ENCODE measurements at regions not wholly inside any gene's neighbourhood (a gene's known extent, or its start where the extent isn't known, plus 50 kb on each side); places are given as distances from the start of the nearest gene placed in this dataset.

DNA sequence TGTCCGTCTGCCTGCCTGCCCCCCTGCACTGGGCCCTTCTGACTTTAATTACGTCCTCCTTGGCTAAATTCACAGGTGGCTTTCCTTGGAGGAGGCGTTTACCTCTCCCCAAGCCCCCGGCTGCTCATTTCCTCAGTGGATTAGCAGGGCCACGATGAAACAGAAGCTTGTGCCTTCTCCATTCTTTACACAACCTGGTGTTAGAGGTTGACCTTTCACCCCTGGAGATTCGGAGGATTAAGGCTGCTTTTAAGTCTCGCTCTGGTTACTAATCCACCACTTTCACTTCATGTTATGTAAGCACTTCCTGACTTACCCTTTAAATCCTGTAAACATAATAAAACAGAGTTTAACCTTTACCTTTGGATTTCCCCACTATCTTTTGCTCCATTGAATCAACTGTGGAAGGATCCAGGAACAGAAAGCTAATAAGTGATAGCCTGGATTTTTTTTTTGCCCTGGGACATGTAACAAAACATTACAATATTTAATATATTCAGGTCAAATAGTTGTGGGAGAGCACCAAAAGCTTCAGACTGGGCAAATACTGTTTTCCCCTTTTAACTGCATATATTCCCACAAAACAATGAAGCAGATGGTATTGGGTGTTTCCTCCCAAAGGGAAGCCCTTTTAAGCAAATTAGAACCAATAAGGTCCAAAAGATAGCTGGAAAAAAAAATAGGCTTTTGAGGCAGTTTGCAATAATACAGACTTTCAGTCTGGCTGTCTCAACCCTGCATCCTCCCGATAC is 370.2 kb downstream of the EN1 start:
- H3K4me1 ChIP-seq (ENCODE audit: insufficient read depth, low read length, severe bottlenecking), result no peaks in the 10 kb centered on the region

DNA sequence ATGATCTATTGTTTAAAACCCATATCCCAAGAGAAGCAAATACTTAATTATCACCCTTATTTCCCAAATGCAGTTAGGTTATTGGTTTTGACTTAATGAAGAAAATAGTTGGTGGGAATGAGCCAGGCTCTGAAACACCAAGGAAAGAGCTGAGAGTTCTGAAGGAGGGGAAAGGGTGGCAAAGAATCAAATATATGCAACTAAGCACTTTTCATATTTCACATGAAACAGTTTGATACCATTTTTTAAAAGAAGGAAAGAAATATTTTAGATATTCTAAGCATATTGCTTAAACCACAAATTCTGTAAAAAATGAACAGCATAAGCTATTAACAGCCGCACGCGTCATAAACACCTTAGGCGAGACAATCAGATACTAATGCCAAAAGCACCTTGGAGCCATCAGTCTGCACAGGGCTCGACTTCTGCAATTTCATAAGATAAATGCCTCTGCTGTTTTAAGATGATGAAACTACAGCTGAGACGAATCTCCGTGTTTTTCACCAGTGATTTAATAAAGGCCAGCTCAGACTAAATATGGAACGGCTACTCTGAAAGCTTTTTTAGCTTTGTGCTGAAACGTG is 371.7 kb downstream of the EN1 start:
- Histone ChIP-seq H3K27ac (ENCODE audit: low read depth, low read length, poor library complexity, severe bottlenecking) (no peak overlapping the region), H3K9me3 (ENCODE audit: low read length) (no peaks in the 10 kb centered on the region), H3K27me3 (ENCODE audit: insufficient read depth, low read length) (no peaks in the 10 kb centered on the region), H3K79me2 (ENCODE audit: insufficient read depth, low read length) (no peaks in the 10 kb centered on the region), H3K9me2 (ENCODE audit: low read depth, low read length) (no peaks in the 10 kb centered on the region), H3K4me2 (ENCODE audit: low read length) (no peak overlapping the region), H3F3A (ENCODE audit: insufficient read depth, low read length) (no peaks in the 10 kb centered on the region), H4K20me1 (ENCODE audit: insufficient read depth, low read length) (no peaks in the 10 kb centered on the region), H3K9ac (ENCODE audit: low read length) (no peak overlapping the region), H3K36me3 (ENCODE audit: insufficient read depth, low read length) (no peaks in the 10 kb centered on the region), H2AFZ (ENCODE audit: low read length) (no peak overlapping the region), H3K4me1 (ENCODE audit: insufficient read depth, low read length, severe bottlenecking) (no peaks in the 10 kb centered on the region), H3K4me3 (ENCODE audit: low read depth, low read length, poor library complexity, severe bottlenecking) (no peak overlapping the region)
- TF ChIP-seq CTCF (IDR thresholded peaks at IDR 0.05; ENCODE audit: low read length) (no peak), EZH2 (IDR thresholded peaks at IDR 0.05; ENCODE audit: borderline replicate concordance, low read length) (no peak)

More for the DNA sequence above, 370.2 kb downstream of the EN1 start:
- Histone ChIP-seq H3F3A (ENCODE audit: insufficient read depth, low read length) (no peaks in the 10 kb centered on the region), H3K9ac (ENCODE audit: low read length) (no peak overlapping the region), H3K9me3 (ENCODE audit: low read length) (no peaks in the 10 kb centered on the region), H3K79me2 (ENCODE audit: insufficient read depth, low read length) (no peaks in the 10 kb centered on the region), H3K36me3 (ENCODE audit: insufficient read depth, low read length) (no peaks in the 10 kb centered on the region), H3K9me2 (ENCODE audit: low read depth, low read length) (no peaks in the 10 kb centered on the region), H3K27me3 (ENCODE audit: insufficient read depth, low read length) (no peaks in the 10 kb centered on the region), H3K4me2 (ENCODE audit: low read length) (no peak overlapping the region), H3K27ac (ENCODE audit: low read depth, low read length, poor library complexity, severe bottlenecking) (no peak overlapping the region), H3K4me3 (ENCODE audit: low read depth, low read length, poor library complexity, severe bottlenecking) (no peak overlapping the region), H4K20me1 (ENCODE audit: insufficient read depth, low read length) (no peaks in the 10 kb centered on the region), H2AFZ (ENCODE audit: low read length) (no peak overlapping the region)
- TF ChIP-seq EZH2 (IDR thresholded peaks at IDR 0.05; ENCODE audit: borderline replicate concordance, low read length) (no peak), CTCF (IDR thresholded peaks at IDR 0.05; ENCODE audit: low read length) (no peak)

DNA sequence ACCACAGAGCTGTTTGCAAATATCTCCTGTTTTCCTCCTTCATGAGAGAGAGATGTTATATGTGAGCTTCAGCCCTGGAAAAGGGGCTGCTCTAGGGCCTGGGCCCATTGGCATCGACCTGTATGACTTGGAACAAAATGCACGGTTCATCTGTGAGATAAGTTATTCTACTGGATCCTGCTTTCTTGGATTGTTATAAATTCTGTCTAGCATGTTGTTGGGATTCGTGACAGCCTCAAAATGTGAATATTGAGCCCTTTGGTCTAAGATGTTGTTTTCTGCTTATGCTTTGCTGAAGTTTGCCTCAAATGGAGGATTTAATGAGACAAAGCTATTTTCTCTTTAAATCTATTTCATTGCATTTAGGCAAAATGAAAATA is 372.9 kb downstream of the EN1 start:
- Histone ChIP-seq H3K9ac (ENCODE audit: low read length) (no peak overlapping the region), H3K9me3 (ENCODE audit: low read length) (no peaks in the 10 kb centered on the region), H4K20me1 (ENCODE audit: insufficient read depth, low read length) (no peaks in the 10 kb centered on the region), H3K4me3 (ENCODE audit: low read depth, low read length, poor library complexity, severe bottlenecking) (no peak overlapping the region), H3K27me3 (ENCODE audit: insufficient read depth, low read length) (no peaks in the 10 kb centered on the region), H2AFZ (ENCODE audit: low read length) (no peak overlapping the region), H3F3A (ENCODE audit: insufficient read depth, low read length) (no peaks in the 10 kb centered on the region), H3K27ac (ENCODE audit: low read depth, low read length, poor library complexity, severe bottlenecking) (no peak overlapping the region), H3K79me2 (ENCODE audit: insufficient read depth, low read length) (no peaks in the 10 kb centered on the region), H3K9me2 (ENCODE audit: low read depth, low read length) (no peaks in the 10 kb centered on the region), H3K4me1 (ENCODE audit: insufficient read depth, low read length, severe bottlenecking) (no peaks in the 10 kb centered on the region), H3K36me3 (ENCODE audit: insufficient read depth, low read length) (no peaks in the 10 kb centered on the region), H3K4me2 (ENCODE audit: low read length) (no peak overlapping the region)
- no peak for TF ChIP-seq EZH2 (IDR thresholded peaks at IDR 0.05; ENCODE audit: borderline replicate concordance, low read length)
- no peak for TF ChIP-seq CTCF (IDR thresholded peaks at IDR 0.05; ENCODE audit: low read length)
